ENCODE measurements at regions not wholly inside any gene's neighbourhood (a gene's known extent, or its start where the extent isn't known, plus 50 kb on each side); places are given as distances from the start of the nearest gene placed in this dataset.

GRCh38 chr1:109821831-109822745 lies 58.4 kb upstream of the EPS8L3 start:
- no peak for TF ChIP-seq CTCF (tag by site-specific recombination; IDR thresholded peaks at IDR 0.05)
- TF ChIP-seq TRIM28 (IDR thresholded peaks at IDR 0.05; ENCODE audit: borderline replicate concordance, low read length) = no peak
- no peak for TF ChIP-seq SP7 (tag by site-specific recombination; IDR thresholded peaks at IDR 0.05)
- no peak for TF ChIP-seq ZNF280C (tag by site-specific recombination; IDR thresholded peaks at IDR 0.05)
- no peak for TF ChIP-seq KLF10 (tag by site-specific recombination; IDR thresholded peaks at IDR 0.05)
- TF ChIP-seq ZNF274 (IDR thresholded peaks at IDR 0.05; ENCODE audit: low read length) = no peak
- no peak for TF ChIP-seq ZNF274 (tag by site-specific recombination; IDR thresholded peaks at IDR 0.05; ENCODE audit: borderline replicate concordance)
- TF ChIP-seq MZF1 (tag by site-specific recombination; IDR thresholded peaks at IDR 0.05; ENCODE audit: borderline replicate concordance) = no peak
- TF ChIP-seq ZNF341 (tag by site-specific recombination; IDR thresholded peaks at IDR 0.05; ENCODE audit: low read depth) = no peak
- TF ChIP-seq ZNF175 (tag by site-specific recombination; IDR thresholded peaks at IDR 0.05) = no peak
- TF ChIP-seq ZSCAN4 (tag by site-specific recombination; IDR thresholded peaks at IDR 0.05) = no peak
- TF ChIP-seq ATF2 (tag by site-specific recombination; IDR thresholded peaks at IDR 0.05; ENCODE audit: low read depth) = no peak
- TF ChIP-seq ZNF692 (tag by site-specific recombination; IDR thresholded peaks at IDR 0.05) = no peak

Measured in HEK293 (cell line).